Thyroid gland (tissue), 4 donors: ENCODE measurements at regions not wholly inside any gene's neighbourhood (a gene's known extent, or its start where the extent isn't known, plus 50 kb on each side); places are given as distances from the start of the nearest gene placed in this dataset.

Source experiments
- POLR2A ChIP-seq, 2 donors: fragments of 450-650 bp; IDR thresholded peaks; one replicate each; pipeline ENCODE4 v1.6.1; 2017; ENCODE audit warnings: antibody characterized with exemption in 2 of 2, mild to moderate bottlenecking in 2 of 2, moderate library complexity in 1 of 2
- TF ChIP-seq, protein P1 (sequence below), 6 experiments: fragments of 200-600 bp in 3 of 6; fragments of 450-650 bp in 3 of 6; sonication (generic) in 3 of 6; IDR thresholded peaks; one replicate each; pipeline ENCODE4 v1.5.1; 2016 to 2019; ENCODE audit warnings: antibody characterized with exemption in 6 of 6, mild to moderate bottlenecking in 2 of 6, inconsistent platforms in 1 of 6, moderate library complexity in 1 of 6

DNA sequence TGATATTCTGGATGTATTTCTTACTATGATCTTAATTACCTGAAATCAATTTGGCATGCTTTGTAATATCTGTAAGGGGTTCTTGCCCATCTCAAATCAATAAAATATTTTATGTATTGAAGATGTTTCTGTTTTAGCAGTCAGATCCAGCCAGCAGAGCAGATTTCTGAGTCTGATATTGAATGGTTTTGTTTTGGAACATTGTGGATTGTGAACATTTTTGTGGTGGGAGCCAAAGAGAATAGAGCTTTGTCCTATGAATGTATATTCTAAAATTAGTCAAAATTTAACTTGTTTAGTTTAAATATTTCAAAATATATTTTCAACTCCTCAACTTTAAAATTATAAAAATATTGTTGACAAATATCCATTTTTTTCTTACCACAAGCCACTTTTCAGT lies 197.0 kb downstream of the UBE2E3 start:
- TF ChIP-seq POLR2A (IDR thresholded peaks at IDR 0.05): no peak
- TF ChIP-seq, protein P1, sequence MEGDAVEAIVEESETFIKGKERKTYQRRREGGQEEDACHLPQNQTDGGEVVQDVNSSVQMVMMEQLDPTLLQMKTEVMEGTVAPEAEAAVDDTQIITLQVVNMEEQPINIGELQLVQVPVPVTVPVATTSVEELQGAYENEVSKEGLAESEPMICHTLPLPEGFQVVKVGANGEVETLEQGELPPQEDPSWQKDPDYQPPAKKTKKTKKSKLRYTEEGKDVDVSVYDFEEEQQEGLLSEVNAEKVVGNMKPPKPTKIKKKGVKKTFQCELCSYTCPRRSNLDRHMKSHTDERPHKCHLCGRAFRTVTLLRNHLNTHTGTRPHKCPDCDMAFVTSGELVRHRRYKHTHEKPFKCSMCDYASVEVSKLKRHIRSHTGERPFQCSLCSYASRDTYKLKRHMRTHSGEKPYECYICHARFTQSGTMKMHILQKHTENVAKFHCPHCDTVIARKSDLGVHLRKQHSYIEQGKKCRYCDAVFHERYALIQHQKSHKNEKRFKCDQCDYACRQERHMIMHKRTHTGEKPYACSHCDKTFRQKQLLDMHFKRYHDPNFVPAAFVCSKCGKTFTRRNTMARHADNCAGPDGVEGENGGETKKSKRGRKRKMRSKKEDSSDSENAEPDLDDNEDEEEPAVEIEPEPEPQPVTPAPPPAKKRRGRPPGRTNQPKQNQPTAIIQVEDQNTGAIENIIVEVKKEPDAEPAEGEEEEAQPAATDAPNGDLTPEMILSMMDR (IDR thresholded peaks at IDR 0.05): no peak
